BLaER1 treated with 17β-estradiol and CSF1 and Interleukin-3, amounts not matched to agents 10 nM and 100 nM (cell line): ENCODE measurements at regions not wholly inside any gene's neighbourhood (a gene's known extent, or its start where the extent isn't known, plus 50 kb on each side); places are given as distances from the start of the nearest gene placed in this dataset.

Experiments
- H3K27ac ChIP-seq, 11 experiments: shearing (Covaris generic); formaldehyde crosslinking; 2 replicates each; pipeline ENCODE4 v1.8.1; 2022
- H3K27me3 ChIP-seq, 11 experiments: shearing (Covaris generic); formaldehyde crosslinking; 2 replicates each; pipeline ENCODE4 v1.8.1; 2022
- H3K36me3 ChIP-seq, 11 experiments: shearing (Covaris generic); formaldehyde crosslinking; 2 replicates each; pipeline ENCODE4 v1.8.1; 2022
- H3K4me1 ChIP-seq, 10 experiments: shearing (Covaris generic); formaldehyde crosslinking; 2 replicates each; pipeline ENCODE4 v1.8.1; 2022
- H3K4me2 ChIP-seq, 11 experiments: shearing (Covaris generic); formaldehyde crosslinking; 2 replicates each; pipeline ENCODE4 v1.8.1; 2022
- H3K4me3 ChIP-seq, 10 experiments: shearing (Covaris generic); formaldehyde crosslinking; 2 replicates each; pipeline ENCODE4 v1.8.1; 2022
- H3K9ac ChIP-seq, 11 experiments: shearing (Covaris generic); formaldehyde crosslinking; 2 replicates each; pipeline ENCODE4 v1.8.1; 2022
- H3K9me3 ChIP-seq, 11 experiments: shearing (Covaris generic); formaldehyde crosslinking; replicated peaks in 1 of 11; 2 replicates each; pipeline ENCODE4 v1.8.1; 2022
- H4K20me1 ChIP-seq, 11 experiments: shearing (Covaris generic); formaldehyde crosslinking; 2 replicates each; pipeline ENCODE4 v1.8.1; 2022
- Cebpa-rat ChIP-seq, 11 experiments: shearing (Covaris generic); IDR thresholded peaks; 2 replicates each; pipeline ENCODE4 v1.8.1; 2022

DNA sequence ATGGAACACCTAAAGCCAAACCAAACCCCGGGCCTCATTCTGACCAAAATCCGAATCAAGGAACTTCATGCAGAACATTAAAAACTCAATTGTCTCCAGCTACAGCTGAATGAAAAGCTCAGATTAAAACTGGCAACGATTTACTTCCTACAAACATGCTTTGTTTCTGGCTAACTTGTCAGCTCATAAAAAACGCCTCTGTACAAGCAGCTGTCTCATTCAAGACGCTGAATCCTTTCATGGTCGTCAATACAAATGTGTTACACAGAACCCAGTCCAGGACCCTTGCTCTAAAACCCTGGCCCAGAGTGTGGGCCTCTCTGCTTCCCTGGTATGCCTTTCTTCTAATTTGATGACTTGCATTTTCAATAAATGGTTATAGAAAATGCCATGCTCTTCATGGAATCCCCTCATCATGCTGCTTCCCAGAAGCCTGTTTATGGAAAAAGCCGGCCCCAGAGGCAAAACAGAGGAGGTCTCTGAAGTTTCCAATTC lies 183.1 kb downstream of the PHLDA1 start:
- H3K4me2 ChIP-seq, result no peak overlapping the region
- no peak overlapping the region for H3K27ac ChIP-seq
- H3K4me3 ChIP-seq, result no peak overlapping the region
- TF ChIP-seq Cebpa-rat (IDR thresholded peaks at IDR 0.05), result no peak
- H4K20me1 ChIP-seq, result no peaks in the 10 kb centered on the region
- H3K4me1 ChIP-seq, result peaks cover 16 to 45% (median 29%) of the 10 kb centered on the region in 10 experiments
- no peaks in the 10 kb centered on the region for H3K36me3 ChIP-seq
- peaks cover 0 to 10% (median 4%) of the 10 kb centered on the region in 11 experiments; a peak in 8 of 22 replicates for H3K9me3 ChIP-seq
- no peak overlapping the region for H3K9ac ChIP-seq
- H3K27me3 ChIP-seq, result peaks cover 0 to 21% (median 0%) of the 10 kb centered on the region in 11 experiments; a peak in 3 of 22 replicates

- TF ChIP-seq Cebpa-rat (IDR thresholded peaks at IDR 0.05), result no peak
- H4K20me1 ChIP-seq, result no peaks in the 10 kb centered on the region
- peaks cover 0 to 10% (median 4%) of the 10 kb centered on the region in 11 experiments; a peak in 8 of 22 replicates for H3K9me3 ChIP-seq
- H3K4me3 ChIP-seq, result no peak overlapping the region
- H3K27me3 ChIP-seq, result peaks cover 0 to 36% (median 0%) of the 10 kb centered on the region in 11 experiments; a peak in 3 of 22 replicates
- no peak overlapping the region for H3K4me2 ChIP-seq
- no peaks in the 10 kb centered on the region for H3K36me3 ChIP-seq
- no peak overlapping the region for H3K27ac ChIP-seq
- no peak overlapping the region for H3K9ac ChIP-seq
- peaks cover 0 to 21% (median 8%) of the 10 kb centered on the region in 10 experiments; a peak in 12 of 20 replicates for H3K4me1 ChIP-seq
Observed at GRCh38 chr12:75846102-75846501, 185.5 kb downstream of the PHLDA1 start.

DNA sequence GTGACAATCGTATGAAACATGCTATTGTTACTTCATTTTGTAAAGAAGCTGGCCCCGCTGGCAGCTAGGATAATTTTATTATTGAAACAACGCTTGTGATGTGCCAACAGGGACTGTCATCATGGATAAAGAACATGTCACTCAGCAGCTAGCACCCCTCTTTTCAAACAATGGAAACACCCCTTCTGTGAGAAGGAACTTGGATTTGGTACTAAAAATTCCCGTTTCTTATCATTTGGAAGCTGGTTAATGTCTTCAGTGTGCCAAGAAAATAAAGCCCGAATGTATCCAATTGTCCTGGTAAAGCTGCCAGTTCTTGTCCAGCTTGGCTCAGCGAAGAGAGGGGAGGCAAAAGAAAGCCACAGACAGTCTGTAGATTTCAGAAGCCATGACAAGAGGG lies 186.6 kb downstream of the PHLDA1 start:
- Histone ChIP-seq H3K4me1 (peaks cover 0 to 10% (median 0%) of the 10 kb centered on the region in 10 experiments; a peak in 6 of 20 replicates), H3K27ac (no peak overlapping the region), H3K4me2 (peak overlapping the region in 4 of 11 experiments; percentile 25 to 35 (median 32); a peak in 7 of 22 replicates), H3K27me3 (peaks cover 0 to 36% (median 0%) of the 10 kb centered on the region in 11 experiments; a peak in 3 of 22 replicates), H3K9me3 (peaks cover 0 to 10% (median 4%) of the 10 kb centered on the region in 11 experiments; a peak in 8 of 22 replicates), H4K20me1 (no peaks in the 10 kb centered on the region), H3K4me3 (no peak overlapping the region), H3K9ac (no peak overlapping the region), H3K36me3 (no peaks in the 10 kb centered on the region)
- no peak for TF ChIP-seq Cebpa-rat (IDR thresholded peaks at IDR 0.05)

DNA sequence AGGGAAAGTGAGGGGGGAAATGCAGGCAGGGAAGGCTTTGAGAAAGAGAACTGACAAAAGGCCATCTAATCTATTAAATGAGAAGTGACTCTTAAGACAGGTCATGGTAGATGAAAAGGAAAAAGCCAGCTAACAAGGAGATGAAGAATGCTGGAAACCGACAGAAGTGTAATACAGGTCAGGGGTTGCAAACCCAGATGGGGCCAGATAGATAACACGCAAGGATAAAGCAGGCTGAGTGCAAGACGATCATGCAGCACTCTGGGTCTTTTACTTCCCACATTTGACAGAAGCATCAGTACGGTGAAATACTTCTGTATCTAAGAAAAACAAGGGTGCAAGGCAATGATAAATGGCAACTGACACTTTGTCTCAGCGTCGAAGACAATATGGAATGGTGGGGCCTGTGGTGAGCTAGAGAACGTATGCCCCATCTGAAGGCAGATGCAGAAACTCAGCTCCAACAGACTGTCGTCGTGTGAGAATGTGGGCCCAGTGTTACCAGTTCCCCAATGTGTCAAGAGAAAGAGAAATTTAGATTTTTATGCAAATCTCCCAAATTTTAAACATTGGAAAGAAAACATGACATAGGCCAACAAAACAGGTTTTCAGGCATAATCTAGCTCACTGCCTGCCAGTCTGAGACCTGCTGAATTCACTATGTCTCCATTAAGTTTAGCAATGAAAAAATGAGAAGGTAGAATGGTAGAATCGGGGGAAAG lies 187.4 kb downstream of the PHLDA1 start:
- Histone ChIP-seq H3K4me3 (no peak overlapping the region), H3K36me3 (no peaks in the 10 kb centered on the region), H3K4me1 (peaks cover 0 to 8% (median 0%) of the 10 kb centered on the region in 10 experiments; a peak in 5 of 20 replicates), H3K27ac (no peak overlapping the region), H3K9me3 (peaks cover 0 to 10% (median 6%) of the 10 kb centered on the region in 11 experiments; a peak in 9 of 22 replicates), H4K20me1 (no peaks in the 10 kb centered on the region), H3K4me2 (no peak overlapping the region), H3K27me3 (peaks cover 0 to 36% (median 0%) of the 10 kb centered on the region in 11 experiments; a peak in 3 of 22 replicates), H3K9ac (no peak overlapping the region)
- TF ChIP-seq Cebpa-rat (IDR thresholded peaks at IDR 0.05), result no peak

GRCh38 chr12:75842090-75842489 lies 189.5 kb downstream of the PHLDA1 start:
- Histone ChIP-seq H3K4me1 (peaks cover 0 to 8% (median 0%) of the 10 kb centered on the region in 10 experiments; a peak in 5 of 20 replicates), H3K27ac (no peak overlapping the region), H3K4me3 (no peak overlapping the region), H4K20me1 (no peaks in the 10 kb centered on the region), H3K27me3 (peaks cover 0 to 36% (median 0%) of the 10 kb centered on the region in 11 experiments; a peak in 3 of 22 replicates), H3K36me3 (no peaks in the 10 kb centered on the region), H3K9ac (no peak overlapping the region), H3K9me3 (peaks cover 0 to 10% (median 6%) of the 10 kb centered on the region in 11 experiments; a peak in 9 of 22 replicates), H3K4me2 (no peak overlapping the region)
- no peak for TF ChIP-seq Cebpa-rat (IDR thresholded peaks at IDR 0.05)

DNA sequence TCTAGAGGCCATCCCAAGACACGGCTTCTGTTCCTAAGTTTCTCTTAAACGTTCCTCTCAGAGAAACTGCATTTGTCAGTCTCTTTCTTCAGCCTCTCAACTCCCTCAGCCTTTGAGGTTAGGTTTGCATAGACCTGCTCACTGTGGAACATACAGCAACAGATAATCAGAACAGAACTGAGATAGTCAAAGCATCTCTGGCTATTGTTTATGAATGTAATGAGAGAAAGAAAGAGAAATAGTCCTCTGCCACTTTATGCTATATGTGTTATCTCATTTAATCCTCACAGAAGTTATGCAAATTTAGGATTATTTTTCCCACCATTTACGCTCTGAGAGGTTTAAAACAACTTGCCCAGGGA lies 190.6 kb downstream of the PHLDA1 start:
- Histone ChIP-seq H3K36me3 (no peaks in the 10 kb centered on the region), H4K20me1 (no peaks in the 10 kb centered on the region), H3K9me3 (peaks cover 0 to 6% (median 0%) of the 10 kb centered on the region in 11 experiments; a peak in 5 of 22 replicates), H3K27me3 (peaks cover 0 to 38% (median 0%) of the 10 kb centered on the region in 11 experiments; a peak in 4 of 22 replicates), H3K4me2 (no peak overlapping the region), H3K4me1 (peaks cover 0 to 8% (median 0%) of the 10 kb centered on the region in 10 experiments; a peak in 5 of 20 replicates), H3K27ac (no peak overlapping the region), H3K4me3 (no peak overlapping the region), H3K9ac (no peak overlapping the region)
- no peak for TF ChIP-seq Cebpa-rat (IDR thresholded peaks at IDR 0.05)

GRCh38 chr12:75838309-75838708 lies 193.3 kb downstream of the PHLDA1 start:
- no peak overlapping the region for H3K27ac ChIP-seq
- H4K20me1 ChIP-seq, result no peaks in the 10 kb centered on the region
- peaks cover 0 to 46% (median 0%) of the 10 kb centered on the region in 11 experiments; a peak in 4 of 22 replicates for H3K27me3 ChIP-seq
- no peak overlapping the region for H3K4me2 ChIP-seq
- H3K36me3 ChIP-seq, result no peaks in the 10 kb centered on the region
- H3K4me1 ChIP-seq, result peaks cover 0 to 7% (median 0%) of the 10 kb centered on the region in 10 experiments; a peak in 1 of 20 replicates
- H3K4me3 ChIP-seq, result no peak overlapping the region
- H3K9me3 ChIP-seq, result peaks cover 0 to 6% (median 0%) of the 10 kb centered on the region in 11 experiments; a peak in 2 of 22 replicates
- H3K9ac ChIP-seq, result no peak overlapping the region
- TF ChIP-seq Cebpa-rat (IDR thresholded peaks at IDR 0.05), result no peak

- no peaks in the 10 kb centered on the region for H3K36me3 ChIP-seq
- no peak overlapping the region for H3K4me2 ChIP-seq
- no peaks in the 10 kb centered on the region for H4K20me1 ChIP-seq
- no peak overlapping the region for H3K27ac ChIP-seq
- H3K9me3 ChIP-seq, result peaks cover 0 to 6% (median 0%) of the 10 kb centered on the region in 11 experiments; a peak in 2 of 22 replicates
- H3K4me1 ChIP-seq, result peaks cover 0 to 7% (median 0%) of the 10 kb centered on the region in 10 experiments; a peak in 1 of 20 replicates
- TF ChIP-seq Cebpa-rat (IDR thresholded peaks at IDR 0.05), result no peak
- no peak overlapping the region for H3K4me3 ChIP-seq
- H3K9ac ChIP-seq, result no peak overlapping the region
- peaks cover 0 to 48% (median 0%) of the 10 kb centered on the region in 11 experiments; a peak in 4 of 22 replicates for H3K27me3 ChIP-seq
Observed at GRCh38 chr12:75837700-75838099, 193.9 kb downstream of the PHLDA1 start.

- H3K27me3 ChIP-seq, result peaks cover 0 to 48% (median 0%) of the 10 kb centered on the region in 11 experiments; a peak in 4 of 22 replicates
- peaks cover 0 to 6% (median 0%) of the 10 kb centered on the region in 11 experiments; a peak in 2 of 22 replicates for H3K9me3 ChIP-seq
- no peaks in the 10 kb centered on the region for H4K20me1 ChIP-seq
- no peak overlapping the region for H3K4me2 ChIP-seq
- no peak overlapping the region for H3K9ac ChIP-seq
- TF ChIP-seq Cebpa-rat (IDR thresholded peaks at IDR 0.05), result no peak
- no peak overlapping the region for H3K27ac ChIP-seq
- peaks cover 0 to 7% (median 0%) of the 10 kb centered on the region in 10 experiments; a peak in 1 of 20 replicates for H3K4me1 ChIP-seq
- H3K36me3 ChIP-seq, result no peaks in the 10 kb centered on the region
- no peak overlapping the region for H3K4me3 ChIP-seq
Observed at GRCh38 chr12:75836533-75836932, 195.0 kb downstream of the PHLDA1 start.
